ENCODE measurements at regions not wholly inside any gene's neighbourhood (a gene's known extent, or its start where the extent isn't known, plus 50 kb on each side); places are given as distances from the start of the nearest gene placed in this dataset.

GRCh38 chr9:84146893-84147710 lies 166.5 kb downstream of the RMI1 start:
- TF ChIP-seq CTCF (IDR thresholded peaks at IDR 0.05 in 2 of 3, conservative IDR thresholded peaks at IDR 0.05 in 1 of 3; ENCODE audit: borderline replicate concordance in 1 of 3, insufficient read depth in 1 of 3, low read depth in 2 of 3, low read length in 2 of 3) (no peak), POLR2A (IDR thresholded peaks at IDR 0.05; ENCODE audit: borderline replicate concordance, extremely low read depth, insufficient read depth, insufficient read length) (no peak), JUND (IDR thresholded peaks at IDR 0.05) (no peak), SP1 (IDR thresholded peaks at IDR 0.05; ENCODE audit: low read depth) (no peak), SIN3A (IDR thresholded peaks at IDR 0.05; ENCODE audit: low read depth) (no peak), SRF (IDR thresholded peaks at IDR 0.05; ENCODE audit: low read depth) (no peak), MAX (IDR thresholded peaks at IDR 0.05) (no peak), ZBTB33 (IDR thresholded peaks at IDR 0.05; ENCODE audit: extremely low read depth, insufficient replicate concordance, low read length) (no peak), REST (IDR thresholded peaks at IDR 0.05; ENCODE audit: low read depth) (no peak), EZH2phosphoT487 (IDR thresholded peaks at IDR 0.05; ENCODE audit: borderline replicate concordance) (no peak), YY1 (IDR thresholded peaks at IDR 0.05; ENCODE audit: extremely low read depth, insufficient replicate concordance, low read depth, low read length) (no peak), EZH2 (IDR thresholded peaks at IDR 0.05) (no peak), ATF3 (IDR thresholded peaks at IDR 0.05) (no peak), CEBPB (IDR thresholded peaks at IDR 0.05; ENCODE audit: low read depth) (no peak), CBX3 (IDR thresholded peaks at IDR 0.05; ENCODE audit: low read depth) (no peak), ZFX (IDR thresholded peaks at IDR 0.05) (no peak), ELF1 (IDR thresholded peaks at IDR 0.05; ENCODE audit: borderline replicate concordance, low read depth) (no peak)
- Histone ChIP-seq H3K27me3 (ENCODE audit: insufficient read depth, low read length) (no peaks in the 10 kb centered on the region), H3K4me2 (ENCODE audit: low read length) (no peak overlapping the region), H3K4me1 (ENCODE audit: control insufficient read depth in 1 of 2, insufficient read depth in 2 of 2, low read length in 2 of 2) (no peaks in the 10 kb centered on the region), H3K27ac (ENCODE audit: low read depth, low read length) (no peak overlapping the region), H3K4me3 (replicated peaks in 1 of 2; ENCODE audit: low read depth in 1 of 2, low read length in 2 of 2) (no peak overlapping the region), H3K36me3 (ENCODE audit: control insufficient read depth in 1 of 2, insufficient read depth in 2 of 2, low read length in 2 of 2) (no peaks in the 10 kb centered on the region), H4K20me1 (ENCODE audit: insufficient read depth) (no peaks in the 10 kb centered on the region), H3K9me2 (ENCODE audit: insufficient read depth) (no peaks in the 10 kb centered on the region), H3K9ac (ENCODE audit: low read length) (no peak overlapping the region), H3K79me2 (ENCODE audit: insufficient read depth, low read length) (no peaks in the 10 kb centered on the region), H2AFZ (ENCODE audit: low read depth, low read length, poor library complexity, severe bottlenecking) (no peak overlapping the region), H3K9me3 (ENCODE audit: control insufficient read depth in 1 of 2, insufficient read depth in 1 of 2, low read depth in 1 of 2, low read length in 2 of 2) (no peaks in the 10 kb centered on the region)
- ChIA-PET POLR2A (no interaction called here), CTCF (interaction anchor here (1.2 kb wide), 1 partner anchor 25 kb away, joined by 3 read pairs; no protein-coding TSS in a partner anchor), RAD21 (ENCODE audit: low non-redundant PET in 1 of 2, low total read pairs in 2 of 2, uncharacterized antibody in 2 of 2, unreplicated experiment in 2 of 2) (no interaction called here)
- intact Hi-C loops (cut with micrococcal nuclease): no loop called here
- DNase-seq (ENCODE audit: low read depth, low spot score): no peak
- BruUV-seq (replicated peaks): no TSS peak
- no peak for ATAC-seq

Measured in HCT116 (cell line).